HG03108 (cell line): ENCODE measurements at regions not wholly inside any gene's neighbourhood (a gene's known extent, or its start where the extent isn't known, plus 50 kb on each side); places are given as distances from the start of the nearest gene placed in this dataset.
"Not testable (repeated sequence)": the region's sequence is repeated elsewhere in the genome, so short reads cannot be mapped to it uniquely, and the experiment has no call there.

Experiments used
- ATAC-seq: cut with Tn5 transposase; IDR thresholded peaks from one replicate; pipeline ENCODE4 v1.9.1; 2021; ENCODE audit warnings: moderate library complexity; ENCODE audit not compliant: unreplicated experiment

- no peak for ATAC-seq
These were observed 171.1 kb downstream of the ZNF621 start for GRCh38 chr3:40695848-40696247.

DNA sequence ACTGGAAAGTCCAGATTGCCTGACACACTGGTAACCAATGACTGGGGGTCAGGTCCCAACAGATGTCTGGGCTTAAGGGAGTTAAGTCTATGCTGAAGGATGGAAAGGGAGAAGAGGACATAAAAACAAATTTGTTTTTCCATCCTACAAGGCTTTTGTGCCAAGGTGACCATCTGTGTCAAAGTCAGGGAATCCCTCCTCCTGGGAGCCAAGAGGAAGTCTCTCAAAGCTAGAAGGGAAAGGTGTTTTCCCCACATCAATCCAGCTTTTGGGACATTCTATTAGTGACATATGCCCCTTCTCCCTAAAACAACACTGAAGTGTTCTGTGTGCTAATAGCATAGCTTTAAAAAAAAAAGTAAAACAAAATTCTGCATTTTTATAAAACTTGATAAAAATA, 173.9 kb downstream of the ZNF621 start:
- not testable (repeated sequence) for ATAC-seq

DNA sequence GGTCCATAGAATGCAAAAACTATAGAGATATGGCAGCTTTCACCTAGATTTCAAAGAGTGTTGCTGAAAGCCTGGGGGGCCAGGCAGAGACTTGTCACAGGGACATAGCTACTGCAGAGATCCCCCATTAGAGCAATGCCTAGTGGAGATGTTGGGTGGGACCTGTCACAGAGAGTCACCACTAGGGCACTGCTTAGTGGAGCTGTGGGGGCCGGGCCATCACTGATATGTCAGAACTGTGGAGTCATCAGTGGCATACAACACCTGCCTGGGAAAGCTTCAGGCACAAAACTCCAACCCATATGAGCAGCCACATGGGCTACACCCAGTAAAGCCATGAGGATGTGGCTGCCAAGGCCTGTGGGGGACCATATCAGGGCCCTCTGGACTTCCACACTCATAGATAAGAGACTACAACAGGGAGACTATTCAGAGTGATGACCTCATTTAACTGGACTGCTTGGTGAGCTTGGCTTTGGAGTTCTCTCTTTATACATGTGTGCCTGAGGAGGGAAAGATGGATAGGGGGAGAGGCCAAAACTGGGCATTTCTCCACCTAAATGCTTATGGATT, 176.3 kb downstream of the ZNF621 start:
- ATAC-seq: no peak

DNA sequence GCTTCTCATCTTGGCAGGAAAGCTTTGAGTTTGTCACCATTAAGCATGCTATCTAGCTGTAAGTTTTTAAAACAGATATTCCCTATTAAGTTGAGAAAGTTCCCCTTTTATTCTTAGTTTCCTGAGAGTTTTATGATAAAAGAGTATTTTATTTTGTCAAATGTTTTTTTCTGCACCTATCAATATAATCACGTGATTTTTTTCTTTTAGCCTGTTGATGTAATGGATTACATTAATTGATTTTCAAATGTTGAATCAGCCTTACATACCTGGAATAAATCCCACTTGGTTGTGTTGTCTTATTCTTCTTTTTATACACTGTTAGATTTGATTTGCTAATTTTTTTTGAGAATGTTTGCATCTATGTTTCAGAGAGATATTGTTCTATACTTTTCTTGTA, 179.5 kb downstream of the ZNF621 start:
- no peak for ATAC-seq

DNA sequence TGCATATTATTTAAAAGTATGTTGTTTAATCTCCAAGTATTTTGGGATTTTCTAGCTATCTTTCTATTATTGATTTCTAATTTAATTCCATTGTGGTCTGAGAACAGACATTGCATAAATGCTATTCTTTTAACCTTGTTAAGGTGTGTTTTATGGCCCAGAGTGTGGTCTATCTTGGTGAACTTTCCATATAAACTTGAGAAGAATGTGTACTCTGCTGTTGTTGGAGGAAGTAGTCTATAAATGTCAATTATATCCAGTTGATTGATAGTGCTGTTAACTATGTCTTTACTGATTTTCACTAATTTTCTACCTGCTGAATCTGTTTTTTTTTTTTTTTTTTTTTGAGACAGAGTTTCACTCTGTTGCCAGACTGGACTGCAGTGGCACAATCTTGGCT, 180.9 kb downstream of the ZNF621 start:
- ATAC-seq: no peak

- ATAC-seq: no peak
These were observed 188.5 kb downstream of the ZNF621 start for GRCh38 chr3:40713306-40713705.

DNA sequence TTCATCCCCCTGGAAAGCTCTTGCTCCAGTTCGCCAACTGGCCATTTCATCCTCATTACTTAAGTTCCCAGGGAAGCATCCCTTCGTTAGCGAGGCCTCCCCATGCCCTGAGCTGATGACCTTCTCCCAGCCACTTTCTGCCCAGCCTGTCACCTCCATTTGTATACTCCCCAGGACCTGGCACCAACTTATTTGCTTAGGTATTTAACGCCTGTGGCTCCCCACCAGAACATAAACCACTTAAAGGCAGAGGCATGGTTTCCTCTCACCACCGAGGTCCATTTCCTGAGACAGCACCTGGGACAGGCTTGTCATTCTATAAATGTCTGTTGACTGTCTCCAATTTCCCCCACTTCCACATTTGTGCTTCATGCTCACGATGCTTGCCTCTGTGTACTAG, 189.0 kb downstream of the ZNF621 start:
- peak; percentile 51 for ATAC-seq

- ATAC-seq: no peak
These were observed 190.1 kb downstream of the ZNF621 start for GRCh38 chr3:40714771-40715345.

DNA sequence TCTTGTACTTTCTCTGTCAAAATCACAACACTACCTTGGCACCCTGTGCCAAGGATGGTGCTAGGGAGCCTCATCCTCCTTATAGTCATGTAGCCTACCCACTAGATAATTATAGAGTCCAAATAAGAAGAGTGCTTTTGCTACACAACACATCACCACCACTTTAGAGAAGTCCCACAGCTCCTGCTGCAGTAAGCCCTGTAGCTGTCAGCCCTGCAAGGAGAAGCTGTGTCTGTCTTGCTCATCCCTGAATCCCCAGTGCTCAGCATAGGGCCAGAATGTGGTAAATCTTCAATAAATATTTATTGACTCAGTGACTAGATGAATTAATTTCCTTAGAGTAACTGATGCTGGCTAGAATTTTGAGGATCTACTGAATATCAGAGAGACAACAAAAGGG, 190.8 kb downstream of the ZNF621 start:
- no peak for ATAC-seq

DNA sequence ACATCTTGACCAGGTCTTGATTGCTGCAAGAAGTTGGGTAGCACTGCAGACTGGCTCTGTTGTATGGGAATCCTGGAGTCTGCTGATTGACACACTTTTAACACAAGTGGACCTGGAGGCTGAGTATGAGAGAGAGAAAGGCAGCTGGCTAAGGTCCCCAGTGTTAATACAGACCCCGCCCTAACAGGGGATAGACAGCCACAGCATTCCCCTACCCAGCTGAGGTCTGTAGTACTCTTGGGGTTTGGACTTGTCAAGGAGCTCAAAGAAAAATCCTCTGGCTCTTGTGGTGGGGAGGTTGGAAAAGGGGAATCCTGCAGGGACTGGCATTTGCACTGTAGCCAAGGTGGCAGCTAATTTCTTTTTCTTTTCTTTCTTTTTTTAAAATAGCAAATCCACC, 192.7 kb downstream of the ZNF621 start:
- no peak for ATAC-seq

- no peak for ATAC-seq
These were observed 193.4 kb downstream of the ZNF621 start for GRCh38 chr3:40718209-40718608.

DNA sequence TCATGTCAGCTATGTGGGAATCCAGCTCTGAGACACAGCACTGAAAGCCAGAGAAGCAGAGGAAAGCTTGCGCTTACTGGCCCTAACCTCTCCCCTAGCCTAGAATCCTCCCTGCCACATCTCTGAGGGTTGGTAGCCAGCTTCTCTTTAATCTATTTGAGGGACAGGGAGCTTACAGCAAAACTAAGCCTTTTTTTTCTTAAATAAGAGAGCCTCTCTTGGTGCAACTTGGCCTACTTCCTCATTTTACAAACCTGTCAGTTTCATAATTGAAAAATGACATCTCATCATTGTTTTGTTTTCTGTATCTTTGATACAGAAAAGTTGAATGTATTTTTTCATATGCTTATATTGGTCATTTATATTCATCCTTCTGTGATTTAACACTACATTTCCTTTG, 193.9 kb downstream of the ZNF621 start:
- ATAC-seq: peak; percentile 85

GRCh38 chr3:40719660-40720287, 195.0 kb downstream of the ZNF621 start:
- no peak for ATAC-seq

DNA sequence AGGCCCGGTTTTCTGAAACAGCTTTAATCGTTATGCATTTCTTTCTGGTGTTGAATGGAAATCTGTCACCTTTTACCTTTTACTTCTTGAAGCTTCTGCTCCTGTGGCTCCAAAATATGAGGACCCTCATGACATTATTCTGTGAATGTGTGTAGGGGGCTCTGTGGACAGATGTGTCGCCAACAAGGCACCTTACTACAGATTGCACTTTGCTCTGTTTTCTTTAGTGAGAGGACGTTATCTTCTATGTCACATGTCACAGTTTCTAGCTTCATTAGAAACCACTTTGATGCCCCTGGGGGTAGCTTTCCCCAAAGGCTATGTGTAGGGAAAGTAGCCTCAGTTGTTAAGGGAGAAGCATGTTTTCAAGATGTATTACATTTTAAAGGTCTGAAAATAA, 195.6 kb downstream of the ZNF621 start:
- no peak for ATAC-seq

DNA sequence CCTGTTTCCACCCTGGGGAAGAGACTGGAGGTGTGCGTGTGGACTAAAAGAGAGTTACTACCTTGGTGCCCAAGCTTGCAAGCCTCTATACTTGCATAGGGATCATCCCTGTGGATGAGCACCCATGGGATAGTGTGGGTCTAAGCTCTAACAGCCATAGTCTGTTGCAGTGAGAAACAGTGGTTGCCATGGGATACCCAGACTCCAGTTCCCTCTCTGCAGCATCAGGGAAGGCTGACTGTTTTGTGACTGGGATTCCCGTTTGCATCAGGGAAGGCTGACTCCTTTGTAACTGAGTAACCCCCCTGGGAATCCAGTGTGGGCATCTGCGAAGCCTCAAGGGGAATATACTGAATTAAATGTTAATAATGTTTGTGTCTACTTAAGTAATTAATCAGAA, 196.1 kb downstream of the ZNF621 start:
- ATAC-seq: no peak

DNA sequence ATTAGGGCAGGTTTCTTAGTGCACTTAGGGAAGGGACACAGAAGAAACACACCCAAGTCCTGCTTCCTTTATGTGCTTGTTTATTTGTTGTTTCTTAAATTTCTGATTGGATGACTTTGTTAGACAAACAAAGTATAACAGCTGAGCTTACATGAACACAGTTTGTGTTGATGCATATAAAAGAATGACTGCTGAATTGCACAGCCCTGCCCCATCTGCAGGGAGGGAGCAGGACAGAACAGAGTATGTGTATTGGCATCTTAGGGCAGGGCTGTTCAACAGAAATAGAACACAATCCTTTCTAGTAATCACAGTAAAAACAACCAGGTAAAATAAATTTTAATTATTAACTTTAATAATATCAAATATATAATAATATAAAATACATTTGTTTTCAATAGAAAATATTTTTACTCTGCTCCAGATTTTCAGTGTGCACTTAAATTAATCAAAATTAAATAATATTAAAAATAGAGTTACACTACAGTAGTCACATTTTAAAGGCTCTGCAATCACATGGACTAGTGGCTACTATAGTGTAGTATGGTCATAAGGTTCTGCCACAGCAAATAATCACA, 198.4 kb downstream of the ZNF621 start:
- ATAC-seq: no peak

- no peak for ATAC-seq
These were observed 200.3 kb downstream of the ZNF621 start for GRCh38 chr3:40725031-40725430.

DNA sequence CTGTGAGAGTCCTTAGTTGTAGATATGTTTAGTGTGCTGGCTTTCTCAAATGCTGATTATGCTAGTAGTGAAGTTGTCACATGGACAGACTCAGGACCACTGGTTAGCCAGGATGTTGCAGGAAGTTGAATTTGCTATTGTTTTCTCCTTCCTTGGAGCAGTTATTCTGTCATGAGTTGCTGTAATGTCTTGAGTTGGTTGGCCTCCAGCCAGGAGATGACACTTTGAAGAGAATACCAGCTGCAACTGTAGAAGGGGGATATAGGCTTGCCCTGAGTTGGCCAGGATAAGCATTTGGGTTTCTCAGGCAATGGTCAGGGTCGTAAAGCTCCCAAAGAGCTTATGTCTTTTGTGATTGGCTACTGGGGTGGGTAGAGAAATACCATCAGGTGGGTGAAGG, 206.7 kb downstream of the ZNF621 start:
- no peak for ATAC-seq

GRCh38 chr3:40736943-40737342, 212.2 kb downstream of the ZNF621 start:
- ATAC-seq: no peak

DNA sequence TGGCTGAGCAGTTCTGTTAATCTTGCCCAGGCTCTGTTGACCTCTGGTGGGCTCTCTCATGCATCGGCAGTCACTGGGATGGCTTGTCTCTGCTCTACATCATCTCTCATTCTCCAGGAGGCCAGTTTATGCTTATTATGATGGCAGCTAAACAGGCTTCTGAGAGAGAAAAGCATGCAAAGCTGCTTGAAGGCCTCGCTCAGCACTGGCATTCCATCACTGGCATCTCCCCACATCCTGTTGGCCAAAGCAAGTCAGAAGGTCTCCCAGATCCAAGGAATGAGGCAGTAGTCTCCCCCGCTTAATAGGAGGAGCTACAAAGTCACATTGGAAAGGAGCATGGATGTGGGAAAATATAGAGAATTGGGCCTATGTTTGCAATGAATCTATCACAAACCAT, 212.6 kb downstream of the ZNF621 start:
- ATAC-seq: no peak

DNA sequence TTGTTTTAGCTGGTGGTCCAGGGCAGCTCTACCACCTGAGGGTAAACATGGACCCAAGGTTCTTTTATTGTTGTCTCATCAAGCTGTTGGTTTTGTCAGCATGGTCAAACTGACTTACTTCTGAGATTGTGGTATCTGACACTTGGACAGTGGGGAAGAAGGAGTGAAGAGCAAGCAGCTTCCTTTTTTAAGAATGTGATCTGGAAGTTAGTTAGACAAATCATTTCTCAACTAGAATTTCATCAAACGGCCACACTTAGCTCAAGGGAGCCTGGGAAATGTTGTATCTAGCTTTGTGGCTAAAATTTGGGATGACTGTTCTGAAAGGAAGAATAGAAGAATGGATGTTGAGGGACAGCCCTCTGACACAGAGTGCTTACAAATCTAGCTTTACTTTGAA, 215.2 kb downstream of the ZNF621 start:
- no peak for ATAC-seq

- ATAC-seq: no peak
These were observed 217.0 kb downstream of the ZNF621 start for GRCh38 chr3:40741729-40742128.
